ENCODE measurements at regions not wholly inside any gene's neighbourhood (a gene's known extent, or its start where the extent isn't known, plus 50 kb on each side); places are given as distances from the start of the nearest gene placed in this dataset.

GRCh38 chr7:130908345-130909160 lies 174.5 kb upstream of the KLF14 start:
- CTCF ChIA-PET: interaction anchor here (2.0 kb wide), 1 partner anchor 11 kb away, joined by 9 read pairs; no protein-coding TSS in a partner anchor
- ATAC-seq (no peak), DNase-seq (ENCODE audit: low spot score) (no peak)
- POLR2A ChIA-PET: no interaction called here
- Mint-ChIP-seq H3K4me3 (no peak overlapping the region), H3K27me3 (ENCODE audit: low read depth) (no peaks in the 10 kb centered on the region), H3K36me3 (no peaks in the 10 kb centered on the region), H3K4me1 (peaks cover 59% of the 10 kb centered on the region), H3K9me3 (no peaks in the 10 kb centered on the region), H3K27ac (no peak overlapping the region)
- TF ChIP-seq FOXP1 (CRISPR knock-in tag; IDR thresholded peaks at IDR 0.05; ENCODE audit: borderline replicate concordance) (no peak), NR1H2 (CRISPR knock-in tag; IDR thresholded peaks at IDR 0.05) (no peak), MXD4 (CRISPR knock-in tag; IDR thresholded peaks at IDR 0.05; ENCODE audit: borderline replicate concordance) (no peak)
- TF ChIP-seq, protein P1, sequence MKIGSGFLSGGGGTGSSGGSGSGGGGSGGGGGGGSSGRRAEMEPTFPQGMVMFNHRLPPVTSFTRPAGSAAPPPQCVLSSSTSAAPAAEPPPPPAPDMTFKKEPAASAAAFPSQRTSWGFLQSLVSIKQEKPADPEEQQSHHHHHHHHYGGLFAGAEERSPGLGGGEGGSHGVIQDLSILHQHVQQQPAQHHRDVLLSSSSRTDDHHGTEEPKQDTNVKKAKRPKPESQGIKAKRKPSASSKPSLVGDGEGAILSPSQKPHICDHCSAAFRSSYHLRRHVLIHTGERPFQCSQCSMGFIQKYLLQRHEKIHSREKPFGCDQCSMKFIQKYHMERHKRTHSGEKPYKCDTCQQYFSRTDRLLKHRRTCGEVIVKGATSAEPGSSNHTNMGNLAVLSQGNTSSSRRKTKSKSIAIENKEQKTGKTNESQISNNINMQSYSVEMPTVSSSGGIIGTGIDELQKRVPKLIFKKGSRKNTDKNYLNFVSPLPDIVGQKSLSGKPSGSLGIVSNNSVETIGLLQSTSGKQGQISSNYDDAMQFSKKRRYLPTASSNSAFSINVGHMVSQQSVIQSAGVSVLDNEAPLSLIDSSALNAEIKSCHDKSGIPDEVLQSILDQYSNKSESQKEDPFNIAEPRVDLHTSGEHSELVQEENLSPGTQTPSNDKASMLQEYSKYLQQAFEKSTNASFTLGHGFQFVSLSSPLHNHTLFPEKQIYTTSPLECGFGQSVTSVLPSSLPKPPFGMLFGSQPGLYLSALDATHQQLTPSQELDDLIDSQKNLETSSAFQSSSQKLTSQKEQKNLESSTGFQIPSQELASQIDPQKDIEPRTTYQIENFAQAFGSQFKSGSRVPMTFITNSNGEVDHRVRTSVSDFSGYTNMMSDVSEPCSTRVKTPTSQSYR (CRISPR knock-in tag; IDR thresholded peaks at IDR 0.05): no peak

GRCh38 chr7:130909161-130909836 lies 175.3 kb upstream of the KLF14 start:
- ChIA-PET CTCF (interaction anchor here (2.0 kb wide), 1 partner anchor 12 kb away, joined by 9 read pairs; no protein-coding TSS in a partner anchor), POLR2A (no interaction called here)
- no peaks in the 10 kb centered on the region for H3K9me3 Mint-ChIP-seq
- peaks cover 59% of the 10 kb centered on the region for H3K4me1 Mint-ChIP-seq
- H3K4me3 Mint-ChIP-seq: no peak overlapping the region
- H3K27me3 Mint-ChIP-seq (ENCODE audit: low read depth): no peaks in the 10 kb centered on the region
- ATAC-seq (no peak), DNase-seq (ENCODE audit: low spot score) (no peak)
- H3K36me3 Mint-ChIP-seq: no peaks in the 10 kb centered on the region
- peak overlapping the region; percentile 61; the same call in 1 of the 2 replicates for H3K27ac Mint-ChIP-seq
- TF ChIP-seq MXD4 (CRISPR knock-in tag; IDR thresholded peaks at IDR 0.05; ENCODE audit: borderline replicate concordance) (no peak), KAT7 (CRISPR knock-in tag; IDR thresholded peaks at IDR 0.05; ENCODE audit: borderline replicate concordance) (no peak), ARID4B (CRISPR knock-in tag; IDR thresholded peaks at IDR 0.05; ENCODE audit: borderline replicate concordance) (no peak), ZNF317 (CRISPR knock-in tag; IDR thresholded peaks at IDR 0.05; ENCODE audit: borderline replicate concordance, low read depth) (no peak), JAZF1 (CRISPR knock-in tag; IDR thresholded peaks at IDR 0.05) (no peak), JUN (CRISPR knock-in tag; IDR thresholded peaks at IDR 0.05) (no peak), RELA (CRISPR knock-in tag; IDR thresholded peaks at IDR 0.05; ENCODE audit: borderline replicate concordance) (no peak), ZNF219 (CRISPR knock-in tag; IDR thresholded peaks at IDR 0.05; ENCODE audit: borderline replicate concordance) (no peak), RORB (CRISPR knock-in tag; IDR thresholded peaks at IDR 0.05) (no peak), NR2C2 (CRISPR knock-in tag; IDR thresholded peaks at IDR 0.05) (no peak)
- TF ChIP-seq, protein P2, sequence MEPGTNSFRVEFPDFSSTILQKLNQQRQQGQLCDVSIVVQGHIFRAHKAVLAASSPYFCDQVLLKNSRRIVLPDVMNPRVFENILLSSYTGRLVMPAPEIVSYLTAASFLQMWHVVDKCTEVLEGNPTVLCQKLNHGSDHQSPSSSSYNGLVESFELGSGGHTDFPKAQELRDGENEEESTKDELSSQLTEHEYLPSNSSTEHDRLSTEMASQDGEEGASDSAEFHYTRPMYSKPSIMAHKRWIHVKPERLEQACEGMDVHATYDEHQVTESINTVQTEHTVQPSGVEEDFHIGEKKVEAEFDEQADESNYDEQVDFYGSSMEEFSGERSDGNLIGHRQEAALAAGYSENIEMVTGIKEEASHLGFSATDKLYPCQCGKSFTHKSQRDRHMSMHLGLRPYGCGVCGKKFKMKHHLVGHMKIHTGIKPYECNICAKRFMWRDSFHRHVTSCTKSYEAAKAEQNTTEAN (CRISPR knock-in tag; IDR thresholded peaks at IDR 0.05): no peak
- TF ChIP-seq, protein P3, sequence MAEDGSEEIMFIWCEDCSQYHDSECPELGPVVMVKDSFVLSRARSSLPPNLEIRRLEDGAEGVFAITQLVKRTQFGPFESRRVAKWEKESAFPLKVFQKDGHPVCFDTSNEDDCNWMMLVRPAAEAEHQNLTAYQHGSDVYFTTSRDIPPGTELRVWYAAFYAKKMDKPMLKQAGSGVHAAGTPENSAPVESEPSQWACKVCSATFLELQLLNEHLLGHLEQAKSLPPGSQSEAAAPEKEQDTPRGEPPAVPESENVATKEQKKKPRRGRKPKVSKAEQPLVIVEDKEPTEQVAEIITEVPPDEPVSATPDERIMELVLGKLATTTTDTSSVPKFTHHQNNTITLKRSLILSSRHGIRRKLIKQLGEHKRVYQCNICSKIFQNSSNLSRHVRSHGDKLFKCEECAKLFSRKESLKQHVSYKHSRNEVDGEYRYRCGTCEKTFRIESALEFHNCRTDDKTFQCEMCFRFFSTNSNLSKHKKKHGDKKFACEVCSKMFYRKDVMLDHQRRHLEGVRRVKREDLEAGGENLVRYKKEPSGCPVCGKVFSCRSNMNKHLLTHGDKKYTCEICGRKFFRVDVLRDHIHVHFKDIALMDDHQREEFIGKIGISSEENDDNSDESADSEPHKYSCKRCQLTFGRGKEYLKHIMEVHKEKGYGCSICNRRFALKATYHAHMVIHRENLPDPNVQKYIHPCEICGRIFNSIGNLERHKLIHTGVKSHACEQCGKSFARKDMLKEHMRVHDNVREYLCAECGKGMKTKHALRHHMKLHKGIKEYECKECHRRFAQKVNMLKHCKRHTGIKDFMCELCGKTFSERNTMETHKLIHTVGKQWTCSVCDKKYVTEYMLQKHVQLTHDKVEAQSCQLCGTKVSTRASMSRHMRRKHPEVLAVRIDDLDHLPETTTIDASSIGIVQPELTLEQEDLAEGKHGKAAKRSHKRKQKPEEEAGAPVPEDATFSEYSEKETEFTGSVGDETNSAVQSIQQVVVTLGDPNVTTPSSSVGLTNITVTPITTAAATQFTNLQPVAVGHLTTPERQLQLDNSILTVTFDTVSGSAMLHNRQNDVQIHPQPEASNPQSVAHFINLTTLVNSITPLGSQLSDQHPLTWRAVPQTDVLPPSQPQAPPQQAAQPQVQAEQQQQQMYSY (CRISPR knock-in tag; IDR thresholded peaks at IDR 0.05): no peak
- TF ChIP-seq, protein P4, sequence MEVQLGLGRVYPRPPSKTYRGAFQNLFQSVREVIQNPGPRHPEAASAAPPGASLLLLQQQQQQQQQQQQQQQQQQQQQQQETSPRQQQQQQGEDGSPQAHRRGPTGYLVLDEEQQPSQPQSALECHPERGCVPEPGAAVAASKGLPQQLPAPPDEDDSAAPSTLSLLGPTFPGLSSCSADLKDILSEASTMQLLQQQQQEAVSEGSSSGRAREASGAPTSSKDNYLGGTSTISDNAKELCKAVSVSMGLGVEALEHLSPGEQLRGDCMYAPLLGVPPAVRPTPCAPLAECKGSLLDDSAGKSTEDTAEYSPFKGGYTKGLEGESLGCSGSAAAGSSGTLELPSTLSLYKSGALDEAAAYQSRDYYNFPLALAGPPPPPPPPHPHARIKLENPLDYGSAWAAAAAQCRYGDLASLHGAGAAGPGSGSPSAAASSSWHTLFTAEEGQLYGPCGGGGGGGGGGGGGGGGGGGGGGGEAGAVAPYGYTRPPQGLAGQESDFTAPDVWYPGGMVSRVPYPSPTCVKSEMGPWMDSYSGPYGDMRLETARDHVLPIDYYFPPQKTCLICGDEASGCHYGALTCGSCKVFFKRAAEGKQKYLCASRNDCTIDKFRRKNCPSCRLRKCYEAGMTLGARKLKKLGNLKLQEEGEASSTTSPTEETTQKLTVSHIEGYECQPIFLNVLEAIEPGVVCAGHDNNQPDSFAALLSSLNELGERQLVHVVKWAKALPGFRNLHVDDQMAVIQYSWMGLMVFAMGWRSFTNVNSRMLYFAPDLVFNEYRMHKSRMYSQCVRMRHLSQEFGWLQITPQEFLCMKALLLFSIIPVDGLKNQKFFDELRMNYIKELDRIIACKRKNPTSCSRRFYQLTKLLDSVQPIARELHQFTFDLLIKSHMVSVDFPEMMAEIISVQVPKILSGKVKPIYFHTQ (CRISPR knock-in tag; IDR thresholded peaks at IDR 0.05): no peak
- TF ChIP-seq, protein P5, sequence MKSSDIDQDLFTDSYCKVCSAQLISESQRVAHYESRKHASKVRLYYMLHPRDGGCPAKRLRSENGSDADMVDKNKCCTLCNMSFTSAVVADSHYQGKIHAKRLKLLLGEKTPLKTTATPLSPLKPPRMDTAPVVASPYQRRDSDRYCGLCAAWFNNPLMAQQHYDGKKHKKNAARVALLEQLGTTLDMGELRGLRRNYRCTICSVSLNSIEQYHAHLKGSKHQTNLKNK (CRISPR knock-in tag; IDR thresholded peaks at IDR 0.05): no peak

Data from WTC11 (cell line).